OCI-LY7 (cell line): ENCODE measurements at regions not wholly inside any gene's neighbourhood (a gene's known extent, or its start where the extent isn't known, plus 50 kb on each side); places are given as distances from the start of the nearest gene placed in this dataset.

Experiments used
- BruUV-seq: library from RNA; stranded (reverse); fragments of 400-500 nt; replicated peaks from 2 replicates; lab custom pipeline; 2021; lab: Mats Ljungman, UMichigan
- CTCF ChIA-PET: fragments of 300-600 bp; sonication (Branson Sonifier 250); formaldehyde crosslinking; loops from one replicate; lab custom pipeline; 2022; ENCODE audit warnings: antibody characterized with exemption; ENCODE audit not compliant: unreplicated experiment; lab: Charles Lee
- POLR2A ChIA-PET: fragments of 300-600 bp; sonication (Branson Sonifier 250); formaldehyde crosslinking; loops from one replicate; lab custom pipeline; 2022; ENCODE audit warnings: antibody characterized with exemption; lab: Charles Lee
- DNase-seq: peaks from one replicate; pipeline ENCODE4 v3.0.0-alpha.2; 2015; ENCODE audit warnings: low spot score
- H2AFZ ChIP-seq: fragments of 200-600 bp; sonication (generic), shearing (Covaris generic); 2 replicates; pipeline ENCODE4 v1.6.1; 2014; ENCODE audit warnings: mild to moderate bottlenecking, antibody characterized with exemption, low read length, moderate library complexity
- H3K27ac ChIP-seq: fragments of 200-600 bp; sonication (generic); 2 replicates; pipeline ENCODE4 v1.5.1; 2014; ENCODE audit warnings: mixed run types, low read depth, mild to moderate bottlenecking, moderate library complexity, low read length, inconsistent platforms; ENCODE audit not compliant: poor library complexity, severe bottlenecking
- H3K36me3 ChIP-seq: fragments of 200-600 bp; sonication (generic); 2 replicates; pipeline ENCODE4 v1.6.1; 2014; ENCODE audit warnings: mild to moderate bottlenecking, antibody characterized with exemption, low read length, moderate library complexity, mixed read lengths; ENCODE audit not compliant: insufficient read depth
- H3K4me1 ChIP-seq: fragments of 200-600 bp; sonication (generic); 2 replicates; pipeline ENCODE4 v1.5.1; 2014; ENCODE audit warnings: mild to moderate bottlenecking, low read length; ENCODE audit not compliant: insufficient read depth, poor library complexity, severe bottlenecking
- H3K4me2 ChIP-seq: fragments of 200-600 bp; sonication (generic); 2 replicates; pipeline ENCODE4 v1.6.1; 2014; ENCODE audit warnings: mild to moderate bottlenecking, low read length
- H3K4me3 ChIP-seq: fragments of 200-600 bp; sonication (generic); 2 replicates; pipeline ENCODE4 v1.5.1; 2014; ENCODE audit warnings: mild to moderate bottlenecking, low read depth, low read length; ENCODE audit not compliant: poor library complexity, severe bottlenecking
- H3K79me2 ChIP-seq: fragments of 200-600 bp; sonication (generic); 2 replicates; pipeline ENCODE4 v1.6.1; 2016; ENCODE audit warnings: low read depth, mild to moderate bottlenecking, low read length, moderate library complexity, mixed read lengths; ENCODE audit not compliant: insufficient read depth
- H3K9me2 ChIP-seq: fragments of 200-600 bp; sonication (generic); 2 replicates; pipeline ENCODE4 v1.6.1; 2016; ENCODE audit warnings: mild to moderate bottlenecking, low read length, mixed read lengths; ENCODE audit not compliant: insufficient read depth
- H3K9me3 ChIP-seq: fragments of 200-600 bp; sonication (generic); 2 replicates; pipeline ENCODE4 v1.6.1; 2014; ENCODE audit warnings: mild to moderate bottlenecking, mixed run types, low read length, mixed read lengths
- H4K20me1 ChIP-seq: fragments of 200-600 bp; sonication (generic); 2 replicates; pipeline ENCODE4 v1.6.1; 2014; ENCODE audit warnings: mild to moderate bottlenecking, antibody characterized with exemption, low read length, moderate library complexity, mixed read lengths; ENCODE audit not compliant: insufficient read depth
- CTCF ChIP-seq: fragments of 200-600 bp; sonication (generic); conservative IDR thresholded peaks from 2 replicates; pipeline ENCODE4 v1.5.1; 2014; ENCODE audit warnings: mild to moderate bottlenecking, antibody characterized with exemption, low read length, moderate library complexity, mixed read lengths
- EZH2phosphoT487 ChIP-seq: fragments of 200-600 bp; sonication (generic); IDR thresholded peaks from 2 replicates; pipeline ENCODE4 v1.6.1; 2018; ENCODE audit warnings: low read depth, borderline replicate concordance, mild to moderate bottlenecking, mixed run types, antibody characterized with exemption, low read length, moderate library complexity, mixed read lengths
- intact Hi-C: fragments of 100-400 bp; cut with micrococcal nuclease; formaldehyde crosslinking; loops from one replicate; pipeline ENCODE4 v1.10.0; 2022; ENCODE audit not compliant: unreplicated experiment

GRCh38 chr5:15159606-15160005 lies 288.0 kb upstream of the ANKH start:
- TF ChIP-seq CTCF (no peak), EZH2phosphoT487 (no peak)
- H3K79me2 ChIP-seq, result no peaks in the 10 kb centered on the region
- H2AFZ ChIP-seq, result no peak overlapping the region
- H3K4me1 ChIP-seq, result no peaks in the 10 kb centered on the region
- BruUV-seq, result no TSS peak
- intact Hi-C loops, result no loop called here
- no peaks in the 10 kb centered on the region for H3K9me3 ChIP-seq
- H3K27ac ChIP-seq, result no peak overlapping the region
- no peak overlapping the region for H3K4me3 ChIP-seq
- no peak for DNase-seq
- no peaks in the 10 kb centered on the region for H3K9me2 ChIP-seq
- H3K36me3 ChIP-seq, result no peaks in the 10 kb centered on the region
- ChIA-PET POLR2A (no interaction called here), CTCF (no interaction called here)
- no peak overlapping the region for H3K4me2 ChIP-seq
- no peaks in the 10 kb centered on the region for H4K20me1 ChIP-seq

- no peaks in the 10 kb centered on the region for H3K36me3 ChIP-seq
- DNase-seq, result no peak
- H3K9me2 ChIP-seq, result no peaks in the 10 kb centered on the region
- H3K27ac ChIP-seq, result no peak overlapping the region
- no peaks in the 10 kb centered on the region for H4K20me1 ChIP-seq
- ChIA-PET POLR2A (no interaction called here), CTCF (no interaction called here)
- no peaks in the 10 kb centered on the region for H3K4me1 ChIP-seq
- no peak overlapping the region for H3K4me2 ChIP-seq
- BruUV-seq, result no TSS peak
- no peak for TF ChIP-seq CTCF
- no peaks in the 10 kb centered on the region for H3K79me2 ChIP-seq
- H2AFZ ChIP-seq, result no peak overlapping the region
- no peak overlapping the region for H3K4me3 ChIP-seq
- intact Hi-C loops, result no loop called here
- no peaks in the 10 kb centered on the region for H3K9me3 ChIP-seq
Observed at GRCh38 chr5:15142458-15142857, 270.9 kb upstream of the ANKH start.

GRCh38 chr5:15137414-15137813 lies 265.8 kb upstream of the ANKH start:
- no peaks in the 10 kb centered on the region for H3K4me1 ChIP-seq
- no peak for TF ChIP-seq CTCF
- TF ChIP-seq EZH2phosphoT487, result no peak
- H2AFZ ChIP-seq, result no peak overlapping the region
- no peak overlapping the region for H3K4me2 ChIP-seq
- no TSS peak for BruUV-seq
- no peak overlapping the region for H3K27ac ChIP-seq
- POLR2A ChIA-PET, result no interaction called here
- no peaks in the 10 kb centered on the region for H3K9me3 ChIP-seq
- DNase-seq, result no peak
- H3K79me2 ChIP-seq, result no peaks in the 10 kb centered on the region
- H4K20me1 ChIP-seq, result no peaks in the 10 kb centered on the region
- H3K4me3 ChIP-seq, result no peak overlapping the region
- no peaks in the 10 kb centered on the region for H3K36me3 ChIP-seq
- intact Hi-C loops, result no loop called here
- H3K9me2 ChIP-seq, result no peaks in the 10 kb centered on the region
- CTCF ChIA-PET, result no interaction called here
